Spleen (tissue), 7 donors: ENCODE measurements at regions not wholly inside any gene's neighbourhood (a gene's known extent, or its start where the extent isn't known, plus 50 kb on each side); places are given as distances from the start of the nearest gene placed in this dataset.

Source experiments
- POLR2A ChIP-seq, 3 donors: fragments of 450-650 bp; IDR thresholded peaks; one replicate each; pipeline ENCODE4 v1.5.1; 2017; ENCODE audit warnings: antibody characterized with exemption in 3 of 3, mild to moderate bottlenecking in 1 of 3
- POLR2AphosphoS5 ChIP-seq, 3 donors: sonication (generic); formaldehyde crosslinking; IDR thresholded peaks; one replicate each; pipeline ENCODE4 v1.5.1; 2017; ENCODE audit warnings: antibody characterized with exemption in 3 of 3
- TF ChIP-seq, protein P1 (sequence below), 11 experiments: fragments of 200-600 bp in 7 of 11; fragments of 450-650 bp in 4 of 11; sonication (generic) in 4 of 11; IDR thresholded peaks in 8 of 11; conservative IDR thresholded peaks in 3 of 11; 1 replicate in 7 of 11; 2 replicates in 4 of 11; pipeline versions ENCODE4 v1.4.0 to v1.8.0; 2016 to 2021; ENCODE audit warnings: antibody characterized with exemption in 11 of 11, inconsistent platforms in 4 of 11, mild to moderate bottlenecking in 1 of 11
- donor health status: DM: no; HTN: no; CAD: no; lungs with moderate emphysema.
- donor health status: DM: no; HTN: no; CAD: no.
- donor health status: DM: no; HTN: no; CAD: no.

DNA sequence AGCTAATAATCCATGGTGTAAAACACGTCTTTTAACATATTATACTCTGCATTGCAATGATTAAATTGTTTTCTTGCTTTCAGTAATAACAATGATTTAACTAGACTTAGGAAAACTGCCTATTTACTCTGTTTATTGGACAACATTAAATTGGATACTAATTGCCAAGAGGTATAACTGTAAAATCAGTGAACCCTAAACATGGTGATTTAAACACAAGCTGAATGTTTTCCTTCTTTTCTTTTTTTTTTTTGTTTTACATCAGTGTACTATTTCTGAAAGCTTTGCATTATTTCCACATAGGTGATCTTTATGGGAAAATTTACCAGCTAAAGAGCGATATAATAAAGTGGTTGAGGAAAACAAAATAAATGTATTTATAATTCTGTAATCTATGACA lies 276.7 kb downstream of the PCDH7 start:
- TF ChIP-seq, protein P1, sequence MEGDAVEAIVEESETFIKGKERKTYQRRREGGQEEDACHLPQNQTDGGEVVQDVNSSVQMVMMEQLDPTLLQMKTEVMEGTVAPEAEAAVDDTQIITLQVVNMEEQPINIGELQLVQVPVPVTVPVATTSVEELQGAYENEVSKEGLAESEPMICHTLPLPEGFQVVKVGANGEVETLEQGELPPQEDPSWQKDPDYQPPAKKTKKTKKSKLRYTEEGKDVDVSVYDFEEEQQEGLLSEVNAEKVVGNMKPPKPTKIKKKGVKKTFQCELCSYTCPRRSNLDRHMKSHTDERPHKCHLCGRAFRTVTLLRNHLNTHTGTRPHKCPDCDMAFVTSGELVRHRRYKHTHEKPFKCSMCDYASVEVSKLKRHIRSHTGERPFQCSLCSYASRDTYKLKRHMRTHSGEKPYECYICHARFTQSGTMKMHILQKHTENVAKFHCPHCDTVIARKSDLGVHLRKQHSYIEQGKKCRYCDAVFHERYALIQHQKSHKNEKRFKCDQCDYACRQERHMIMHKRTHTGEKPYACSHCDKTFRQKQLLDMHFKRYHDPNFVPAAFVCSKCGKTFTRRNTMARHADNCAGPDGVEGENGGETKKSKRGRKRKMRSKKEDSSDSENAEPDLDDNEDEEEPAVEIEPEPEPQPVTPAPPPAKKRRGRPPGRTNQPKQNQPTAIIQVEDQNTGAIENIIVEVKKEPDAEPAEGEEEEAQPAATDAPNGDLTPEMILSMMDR (IDR thresholded peaks at IDR 0.05 in 8 of 11, conservative IDR thresholded peaks at IDR 0.05 in 3 of 11), result no peak
- TF ChIP-seq POLR2AphosphoS5 (IDR thresholded peaks at IDR 0.05) (no peak), POLR2A (IDR thresholded peaks at IDR 0.05) (no peak)
